Suprapubic skin (tissue), 4 donors: ENCODE measurements at regions not wholly inside any gene's neighbourhood (a gene's known extent, or its start where the extent isn't known, plus 50 kb on each side); places are given as distances from the start of the nearest gene placed in this dataset.

ENCODE experiments used
- POLR2A ChIP-seq, 2 donors: fragments of 450-650 bp; IDR thresholded peaks; one replicate each; pipeline ENCODE4 v1.6.1; 2017; ENCODE audit warnings: antibody characterized with exemption in 2 of 2, mild to moderate bottlenecking in 2 of 2, moderate library complexity in 2 of 2
- POLR2AphosphoS5 ChIP-seq, 3 donors: sonication (generic); formaldehyde crosslinking; IDR thresholded peaks; one replicate each; pipeline ENCODE4 v1.6.1; 2017; ENCODE audit warnings: antibody characterized with exemption in 3 of 3
- TF ChIP-seq, protein P1 (sequence below), 2 donors: fragments of 200-600 bp in 1 of 2; fragments of 450-650 bp in 1 of 2; sonication (generic) in 1 of 2; IDR thresholded peaks; one replicate each; pipeline ENCODE4 v1.5.1; 2016 to 2019; ENCODE audit warnings: antibody characterized with exemption in 2 of 2, mild to moderate bottlenecking in 1 of 2, moderate library complexity in 1 of 2

DNA sequence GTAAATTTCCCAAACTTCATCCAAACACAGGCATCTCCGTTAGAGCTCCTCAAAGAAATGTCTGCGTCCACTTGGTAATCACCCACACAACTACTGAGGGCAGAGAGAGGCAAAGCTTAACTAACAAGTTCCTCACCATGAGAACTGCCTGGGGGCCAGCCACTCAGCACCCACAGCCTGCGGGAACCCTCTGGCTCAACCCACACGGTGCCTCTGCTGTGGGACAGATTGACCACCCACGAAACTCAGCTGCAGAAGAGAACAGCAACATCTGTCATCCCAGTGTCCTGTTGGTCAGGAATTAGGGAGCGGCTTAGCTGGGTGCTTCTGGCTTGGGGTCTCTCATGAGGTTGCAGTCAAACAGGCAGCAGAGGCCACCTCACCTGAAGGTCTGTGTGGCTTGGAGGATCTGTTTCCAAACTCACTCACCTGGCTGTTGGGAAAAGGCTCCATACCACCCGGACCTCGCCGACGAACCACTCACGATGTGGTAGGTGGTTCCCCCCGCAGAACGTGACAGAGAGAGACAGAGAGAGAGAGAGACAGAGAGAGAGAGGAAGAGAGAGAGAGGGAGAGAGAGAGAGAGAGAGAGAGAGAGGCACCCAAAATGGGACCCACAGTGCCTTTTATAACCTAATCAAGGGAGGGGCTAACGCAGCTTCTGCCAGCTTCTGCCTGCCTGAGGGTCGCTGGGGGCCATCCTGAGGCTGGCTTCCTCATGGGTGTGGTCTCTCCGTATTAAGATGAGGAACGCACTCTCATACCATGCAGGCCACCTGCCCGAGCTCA lies 103.5 kb downstream of the OLFM1 start:
- TF ChIP-seq, protein P1, sequence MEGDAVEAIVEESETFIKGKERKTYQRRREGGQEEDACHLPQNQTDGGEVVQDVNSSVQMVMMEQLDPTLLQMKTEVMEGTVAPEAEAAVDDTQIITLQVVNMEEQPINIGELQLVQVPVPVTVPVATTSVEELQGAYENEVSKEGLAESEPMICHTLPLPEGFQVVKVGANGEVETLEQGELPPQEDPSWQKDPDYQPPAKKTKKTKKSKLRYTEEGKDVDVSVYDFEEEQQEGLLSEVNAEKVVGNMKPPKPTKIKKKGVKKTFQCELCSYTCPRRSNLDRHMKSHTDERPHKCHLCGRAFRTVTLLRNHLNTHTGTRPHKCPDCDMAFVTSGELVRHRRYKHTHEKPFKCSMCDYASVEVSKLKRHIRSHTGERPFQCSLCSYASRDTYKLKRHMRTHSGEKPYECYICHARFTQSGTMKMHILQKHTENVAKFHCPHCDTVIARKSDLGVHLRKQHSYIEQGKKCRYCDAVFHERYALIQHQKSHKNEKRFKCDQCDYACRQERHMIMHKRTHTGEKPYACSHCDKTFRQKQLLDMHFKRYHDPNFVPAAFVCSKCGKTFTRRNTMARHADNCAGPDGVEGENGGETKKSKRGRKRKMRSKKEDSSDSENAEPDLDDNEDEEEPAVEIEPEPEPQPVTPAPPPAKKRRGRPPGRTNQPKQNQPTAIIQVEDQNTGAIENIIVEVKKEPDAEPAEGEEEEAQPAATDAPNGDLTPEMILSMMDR (IDR thresholded peaks at IDR 0.05), result no peak
- TF ChIP-seq POLR2A (IDR thresholded peaks at IDR 0.05) (no peak), POLR2AphosphoS5 (IDR thresholded peaks at IDR 0.05) (no peak)
